Neuronal stem cell (in vitro differentiated cells): ENCODE measurements at regions not wholly inside any gene's neighbourhood (a gene's known extent, or its start where the extent isn't known, plus 50 kb on each side); places are given as distances from the start of the nearest gene placed in this dataset.
"Not testable (repeated sequence)": the region's sequence is repeated elsewhere in the genome, so short reads cannot be mapped to it uniquely, and the experiment has no call there.

Experiments
- DNase-seq: peaks from one replicate; pipeline ENCODE4 v3.0.0-alpha.2; 2013; ENCODE audit warnings: low spot score
- H2AFZ ChIP-seq: one replicate; pipeline ENCODE4 v1.6.1; 2013; ENCODE audit warnings: mild to moderate bottlenecking, low read length, inconsistent platforms
- H2AK5ac ChIP-seq: 2 replicates; pipeline ENCODE4 v1.6.1; 2013; ENCODE audit warnings: low read depth, mild to moderate bottlenecking, inconsistent platforms, low read length, moderate library complexity, mixed read lengths
- H2BK120ac ChIP-seq: 2 replicates; pipeline ENCODE4 v1.6.1; 2013; ENCODE audit warnings: low read depth, mild to moderate bottlenecking, inconsistent platforms, low read length, moderate library complexity, mixed read lengths
- H2BK12ac ChIP-seq: one replicate; pipeline ENCODE4 v1.6.1; 2013; ENCODE audit warnings: low read length, inconsistent platforms
- H2BK15ac ChIP-seq: 2 replicates; pipeline ENCODE4 v1.6.1; 2013; ENCODE audit warnings: mild to moderate bottlenecking, low read length, inconsistent platforms, mixed read lengths
- H2BK5ac ChIP-seq: one replicate; pipeline ENCODE4 v1.6.1; 2013; ENCODE audit warnings: inconsistent platforms, mild to moderate bottlenecking, low read length, moderate library complexity
- H3K14ac ChIP-seq: one replicate; pipeline ENCODE4 v1.6.1; 2013; ENCODE audit warnings: low read length, inconsistent platforms
- H3K18ac ChIP-seq: 2 replicates; pipeline ENCODE4 v1.6.1; 2013; ENCODE audit warnings: low read length, inconsistent platforms
- H3K23ac ChIP-seq: 2 replicates; pipeline ENCODE4 v1.6.1; 2013; ENCODE audit warnings: low read depth, mild to moderate bottlenecking, mixed read lengths, low read length, inconsistent platforms; ENCODE audit not compliant: poor library complexity
- H3K27ac ChIP-seq: replicated peaks from 3 replicates; pipeline ENCODE4 v1.5.1; 2013; ENCODE audit warnings: low read length, inconsistent platforms
- H3K27me3 ChIP-seq, 3 experiments: 2 replicates each; pipeline ENCODE4 v1.6.1; 2013; ENCODE audit warnings: low read length in 3 of 3, mild to moderate bottlenecking in 2 of 3, inconsistent platforms in 1 of 3, low read depth in 1 of 3, mixed read lengths in 1 of 3, moderate library complexity in 1 of 3; ENCODE audit not compliant: control insufficient read depth in 3 of 3, insufficient read depth in 3 of 3
- H3K36me3 ChIP-seq, 2 donors: replicated peaks in 1 of 2; 2 replicates each; pipeline ENCODE4 v1.6.1; 2013; ENCODE audit warnings: low read length in 2 of 2; ENCODE audit not compliant: control insufficient read depth in 2 of 2, insufficient read depth in 2 of 2
- H3K4ac ChIP-seq: 2 replicates; pipeline ENCODE4 v1.6.1; 2013; ENCODE audit warnings: inconsistent platforms, mild to moderate bottlenecking, low read length, moderate library complexity
- H3K4me1 ChIP-seq, 2 donors: 1 replicate in 1 of 2; 2 replicates in 1 of 2; pipeline ENCODE4 v1.6.1; 2013; ENCODE audit warnings: low read length in 2 of 2, low read depth in 1 of 2; ENCODE audit not compliant: control insufficient read depth in 2 of 2, insufficient read depth in 1 of 2
- H3K4me2 ChIP-seq: one replicate; pipeline ENCODE4 v1.6.1; 2013; ENCODE audit warnings: mild to moderate bottlenecking, low read length, inconsistent platforms; ENCODE audit not compliant: insufficient read depth, poor library complexity, severe bottlenecking
- H3K4me3 ChIP-seq, 2 donors: 2 replicates each; pipeline ENCODE4 v1.5.1; 2013; ENCODE audit warnings: low read length in 2 of 2, mild to moderate bottlenecking in 2 of 2, inconsistent platforms in 1 of 2, moderate library complexity in 1 of 2
- H3K79me1 ChIP-seq: one replicate; pipeline ENCODE4 v1.6.1; 2013; ENCODE audit warnings: low read depth, mild to moderate bottlenecking, inconsistent platforms, low read length, moderate library complexity
- H3K9ac ChIP-seq: one replicate; pipeline ENCODE4 v1.6.1; 2013; ENCODE audit warnings: mild to moderate bottlenecking, low read depth, low read length, inconsistent platforms; ENCODE audit not compliant: poor library complexity
- H3K9me3 ChIP-seq, 2 donors: replicated peaks in 1 of 2; 2 replicates each; pipeline versions ENCODE3 to v1.6.1; 2013; ENCODE audit warnings: low read length in 2 of 2, mild to moderate bottlenecking in 2 of 2, inconsistent platforms in 1 of 2, low read depth in 1 of 2, mixed read lengths in 1 of 2, moderate library complexity in 1 of 2; ENCODE audit not compliant: control insufficient read depth in 2 of 2, insufficient read depth in 1 of 2
- H4K8ac ChIP-seq: one replicate; pipeline ENCODE4 v1.6.1; 2013; ENCODE audit warnings: low read depth, mild to moderate bottlenecking, inconsistent platforms, low read length, moderate library complexity
- H4K91ac ChIP-seq: one replicate; pipeline ENCODE4 v1.6.1; 2013; ENCODE audit warnings: low read length, low read depth, mild to moderate bottlenecking, inconsistent platforms; ENCODE audit not compliant: poor library complexity
- WGBS, 2 donors: extraction: QIAGEN DNeasy Blood & Tissue Kit; methylation state at CpG; one replicate each; pipeline ENCODE4 v1.1.7; 2013; ENCODE audit warnings: missing lambda C conversion rate in 2 of 2, mixed read lengths in 1 of 2; ENCODE audit not compliant: insufficient read length in 2 of 2, insufficient replicate concordance in 1 of 2; ENCODE audit errors: extremely low coverage in 2 of 2; 5-methylcytosine and 5-hydroxymethylcytosine counted together

- Histone ChIP-seq H2BK12ac (no peak overlapping the region), H2AFZ (peak overlapping the region; percentile 45), H3K36me3 (no peaks in the 10 kb centered on the region), H3K4me3 (no peak overlapping the region), H2BK5ac (no peak overlapping the region), H4K8ac (no peak overlapping the region), H3K4me2 (no peak overlapping the region), H3K27me3 (no peaks in the 10 kb centered on the region), H3K23ac (no peak overlapping the region), H3K27ac (no peak overlapping the region), H3K9ac (no peak overlapping the region), H3K18ac (no peak overlapping the region), H3K14ac (no peak overlapping the region), H3K4me1 (peaks cover 0 to 1% of the 10 kb centered on the region in 2 donors), H2BK15ac (no peak overlapping the region), H2BK120ac (no peak overlapping the region), H2AK5ac (no peak overlapping the region), H3K9me3 (no peaks in the 10 kb centered on the region), H3K79me1 (no peaks in the 10 kb centered on the region), H3K4ac (no peak overlapping the region), H4K91ac (no peak overlapping the region)
- no CpG with 5 or more reads among the region's 2 CpGs for WGBS, 2 donors
- DNase-seq: no peak
Observed at GRCh38 chr11:109062445-109062844, 359.5 kb upstream of the C11orf87 start.

GRCh38 chr11:109062871-109063270, 359.1 kb upstream of the C11orf87 start:
- Histone ChIP-seq H3K79me1 (no peaks in the 10 kb centered on the region), H4K91ac (no peak overlapping the region), H3K4ac (no peak overlapping the region), H2AK5ac (no peak overlapping the region), H3K4me2 (no peak overlapping the region), H2BK15ac (no peak overlapping the region), H3K4me3 (no peak overlapping the region), H2BK5ac (no peak overlapping the region), H4K8ac (no peak overlapping the region), H3K14ac (no peak overlapping the region), H2BK120ac (no peak overlapping the region), H2AFZ (peak overlapping the region; percentile 45), H2BK12ac (no peak overlapping the region), H3K23ac (no peak overlapping the region), H3K27ac (no peak overlapping the region), H3K18ac (no peak overlapping the region), H3K36me3 (no peaks in the 10 kb centered on the region), H3K27me3 (no peaks in the 10 kb centered on the region), H3K9me3 (no peaks in the 10 kb centered on the region), H3K4me1 (peaks cover 0 to 1% of the 10 kb centered on the region in 2 donors), H3K9ac (no peak overlapping the region)
- DNase-seq: no peak
- no CpG with 5 or more reads among the region's 2 CpGs for WGBS, 2 donors

- not testable (repeated sequence) for DNase-seq, H3K9ac ChIP-seq, H3K4me3 ChIP-seq, H3K4me2 ChIP-seq, H2AFZ ChIP-seq, H2BK15ac ChIP-seq, H3K27ac ChIP-seq, H3K9me3 ChIP-seq, H2BK5ac ChIP-seq, H3K79me1 ChIP-seq, H3K27me3 ChIP-seq, H4K91ac ChIP-seq, H3K14ac ChIP-seq, H2BK120ac ChIP-seq, H3K18ac ChIP-seq, H3K4me1 ChIP-seq, H3K23ac ChIP-seq, H3K4ac ChIP-seq, H3K36me3 ChIP-seq, H2BK12ac ChIP-seq, H4K8ac ChIP-seq, H2AK5ac ChIP-seq
- no CpG with 5 or more reads among the region's 5 CpGs for WGBS, 2 donors
Observed at GRCh38 chr11:109064618-109065311, 357.2 kb upstream of the C11orf87 start.

- H3K9me3 ChIP-seq: no peaks in the 10 kb centered on the region
- no peaks in the 10 kb centered on the region for H3K27me3 ChIP-seq
- no peak overlapping the region for H2BK120ac ChIP-seq
- no peak overlapping the region for H2BK15ac ChIP-seq
- H3K4ac ChIP-seq: no peak overlapping the region
- no peak overlapping the region for H3K18ac ChIP-seq
- no peak overlapping the region for H3K4me3 ChIP-seq
- no peak overlapping the region for H3K23ac ChIP-seq
- H3K79me1 ChIP-seq: no peaks in the 10 kb centered on the region
- H3K4me2 ChIP-seq: no peak overlapping the region
- DNase-seq: no peak
- no peak overlapping the region for H2BK5ac ChIP-seq
- no peak overlapping the region for H2BK12ac ChIP-seq
- no peak overlapping the region for H4K8ac ChIP-seq
- H3K4me1 ChIP-seq: no peaks in the 10 kb centered on the region
- H4K91ac ChIP-seq: no peak overlapping the region
- H3K9ac ChIP-seq: no peak overlapping the region
- no peak overlapping the region for H2AFZ ChIP-seq
- H3K14ac ChIP-seq: no peak overlapping the region
- H2AK5ac ChIP-seq: no peak overlapping the region
- H3K27ac ChIP-seq: no peak overlapping the region
- H3K36me3 ChIP-seq: no peaks in the 10 kb centered on the region
Observed at GRCh38 chr11:109071262-109071661, 350.7 kb upstream of the C11orf87 start.
